GM18505 (cell line): ENCODE measurements at regions not wholly inside any gene's neighbourhood (a gene's known extent, or its start where the extent isn't known, plus 50 kb on each side); places are given as distances from the start of the nearest gene placed in this dataset.

Source experiments
- ATAC-seq: cut with Tn5 transposase; IDR thresholded peaks from one replicate; pipeline ENCODE4 v1.9.1; 2021; ENCODE audit not compliant: unreplicated experiment
- POLR2A ChIP-seq: IDR thresholded peaks from 4 replicates; pipeline ENCODE4 v1.6.1; 2011; ENCODE audit warnings: borderline replicate concordance; ENCODE audit not compliant: insufficient read depth, insufficient read length; ENCODE audit errors: extremely low read depth

DNA sequence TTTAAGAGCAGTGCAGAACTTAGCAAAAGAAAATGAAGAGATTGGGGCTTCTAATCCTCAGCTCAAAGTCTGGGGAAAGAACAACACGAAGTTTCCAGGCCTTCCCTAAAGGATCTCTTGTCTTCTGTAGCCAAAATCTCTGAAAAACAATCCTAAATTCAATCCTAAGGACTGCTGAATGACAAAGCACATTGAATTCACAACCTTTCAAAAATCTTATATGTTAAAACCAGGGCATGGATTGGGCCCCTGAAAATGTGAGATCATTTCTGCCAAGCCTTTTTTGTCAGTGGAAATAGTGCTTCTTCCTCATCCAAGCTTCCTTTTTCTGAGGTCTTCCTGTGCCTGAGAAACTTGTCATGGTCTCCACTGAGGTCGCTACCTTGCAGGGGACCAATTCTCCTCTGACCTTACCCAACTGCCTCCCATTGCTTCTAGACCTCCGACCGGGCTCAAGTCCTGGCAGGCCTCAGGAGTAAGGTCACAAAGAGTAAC is 126.2 kb upstream of the ARID1B start:
- no peak for ATAC-seq
- no peak for TF ChIP-seq POLR2A

DNA sequence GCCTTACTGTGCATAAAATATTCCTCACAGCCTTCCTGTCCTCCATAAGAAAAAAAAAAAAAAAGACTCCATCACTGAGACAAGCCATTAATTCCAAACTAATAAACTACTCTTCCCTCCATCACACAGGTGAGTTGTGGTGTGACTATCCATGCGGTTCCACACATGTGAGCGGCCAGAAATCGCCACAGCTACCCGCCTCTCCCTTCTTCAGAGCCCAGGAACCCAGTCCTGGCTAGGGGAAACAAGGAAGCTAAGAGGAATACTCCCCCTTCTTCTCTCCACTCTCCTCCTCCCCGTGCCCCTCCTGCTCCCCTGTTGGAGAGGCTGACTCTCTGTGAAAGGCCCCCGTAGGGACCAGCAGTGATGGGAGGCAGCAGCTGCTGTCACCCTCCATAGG is 128.6 kb upstream of the ARID1B start:
- TF ChIP-seq POLR2A, result no peak
- ATAC-seq, result no peak

GRCh38 chr6:156647991-156648390 is 129.2 kb upstream of the ARID1B start:
- TF ChIP-seq POLR2A, result no peak
- no peak for ATAC-seq

DNA sequence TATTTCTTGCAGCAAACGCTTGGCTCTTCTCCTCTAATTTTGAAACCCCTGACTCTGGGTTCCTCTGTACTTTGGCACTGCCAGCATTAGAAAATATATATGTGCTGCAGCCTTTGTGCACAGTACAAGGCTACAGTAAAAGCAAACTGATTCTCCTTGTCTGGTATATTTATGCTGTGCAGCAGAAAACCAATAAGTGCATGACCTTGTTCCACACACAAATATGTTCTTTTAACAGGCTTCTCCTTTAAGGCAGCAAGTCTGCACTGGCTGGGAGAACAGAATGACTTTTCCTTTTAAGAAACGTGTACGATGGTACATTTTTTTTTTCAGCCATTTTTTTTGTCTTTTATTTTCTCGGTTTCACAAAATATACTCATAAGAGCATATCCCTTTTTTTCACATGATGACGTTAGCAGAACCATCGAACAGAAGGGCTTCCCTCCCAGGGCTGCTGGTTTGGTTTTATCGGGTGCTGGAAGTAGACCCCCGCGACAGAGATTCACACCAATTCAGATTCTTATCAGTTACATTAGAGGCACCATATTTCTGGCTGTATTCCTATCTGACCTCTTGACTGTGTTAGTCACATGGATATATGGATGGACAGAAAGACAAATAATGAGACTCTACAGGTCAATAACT is 129.9 kb upstream of the ARID1B start:
- TF ChIP-seq POLR2A, result no peak
- ATAC-seq, result no peak

GRCh38 chr6:156646496-156646895 is 130.7 kb upstream of the ARID1B start:
- no peak for TF ChIP-seq POLR2A
- ATAC-seq, result no peak

DNA sequence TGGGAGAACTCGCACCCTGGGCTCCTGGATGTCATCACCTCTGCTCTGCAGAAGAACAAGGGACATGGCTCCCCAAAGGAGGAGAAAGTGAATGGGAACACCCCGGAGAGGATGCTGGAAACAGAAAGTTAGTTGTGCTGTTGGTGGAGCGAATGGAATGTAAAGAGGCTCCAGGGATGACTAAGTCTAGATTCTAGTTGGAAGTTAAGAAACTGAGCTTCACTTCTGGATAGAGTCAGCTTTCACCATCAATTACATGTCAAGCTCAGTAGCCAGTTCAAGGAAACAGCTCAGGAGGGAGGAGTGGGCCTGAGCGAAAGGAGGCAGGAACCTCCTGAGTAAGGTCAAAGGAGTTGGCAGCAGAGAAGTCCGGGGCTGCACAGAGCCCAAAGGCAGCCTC is 132.1 kb upstream of the ARID1B start:
- TF ChIP-seq POLR2A, result no peak
- no peak for ATAC-seq

GRCh38 chr6:156639009-156639721 is 138.0 kb upstream of the ARID1B start:
- no peak for TF ChIP-seq POLR2A

GRCh38 chr6:156638581-156638980 is 138.6 kb upstream of the ARID1B start:
- ATAC-seq, result no peak

More at GRCh38 chr6:156639009-156639721, 138.0 kb upstream of the ARID1B start:
- no peak for ATAC-seq

DNA sequence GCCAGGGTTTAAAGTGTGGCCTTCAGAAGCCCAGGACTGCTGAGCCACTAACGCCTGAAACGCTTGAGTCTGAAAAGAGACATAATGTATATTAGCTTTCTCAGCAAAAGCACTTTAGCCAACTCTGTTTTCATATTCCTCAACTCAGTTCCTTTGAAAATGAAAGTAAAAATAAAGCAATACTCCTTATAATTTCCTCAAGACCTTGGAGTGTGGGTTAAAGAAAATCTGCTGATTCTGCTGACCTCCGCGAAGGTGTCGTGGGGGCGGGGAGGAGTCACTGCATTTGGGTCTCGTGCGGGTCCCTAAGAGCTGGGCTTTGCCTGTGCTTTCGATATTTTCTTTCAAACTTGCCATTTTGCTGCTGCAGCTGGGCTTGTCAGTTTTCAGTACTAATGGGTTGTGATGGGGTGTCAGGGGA is 142.2 kb upstream of the ARID1B start:
- ATAC-seq, result no peak
- no peak for TF ChIP-seq POLR2A

More at GRCh38 chr6:156638581-156638980, 138.6 kb upstream of the ARID1B start:
- TF ChIP-seq POLR2A, result no peak

DNA sequence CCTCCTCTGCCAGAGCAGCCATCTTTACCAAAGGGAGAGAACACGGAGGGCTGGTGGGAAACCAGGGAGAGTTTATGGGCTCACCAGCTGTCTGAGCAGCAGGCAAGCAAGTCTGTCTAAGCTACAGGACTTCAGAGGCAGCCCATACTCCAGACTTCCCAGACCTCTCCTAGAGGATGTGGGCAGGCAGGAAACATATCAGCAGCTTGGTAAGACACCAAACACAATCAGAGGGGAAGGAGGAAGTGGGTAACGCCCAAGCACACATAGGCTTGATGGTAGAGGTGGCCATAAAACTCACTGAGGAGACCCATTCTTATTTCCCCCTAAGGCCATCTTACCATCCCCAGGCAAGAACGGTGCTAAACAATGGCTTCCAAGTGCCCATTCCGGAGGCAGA is 143.1 kb upstream of the ARID1B start:
- no peak for ATAC-seq
- TF ChIP-seq POLR2A, result no peak

DNA sequence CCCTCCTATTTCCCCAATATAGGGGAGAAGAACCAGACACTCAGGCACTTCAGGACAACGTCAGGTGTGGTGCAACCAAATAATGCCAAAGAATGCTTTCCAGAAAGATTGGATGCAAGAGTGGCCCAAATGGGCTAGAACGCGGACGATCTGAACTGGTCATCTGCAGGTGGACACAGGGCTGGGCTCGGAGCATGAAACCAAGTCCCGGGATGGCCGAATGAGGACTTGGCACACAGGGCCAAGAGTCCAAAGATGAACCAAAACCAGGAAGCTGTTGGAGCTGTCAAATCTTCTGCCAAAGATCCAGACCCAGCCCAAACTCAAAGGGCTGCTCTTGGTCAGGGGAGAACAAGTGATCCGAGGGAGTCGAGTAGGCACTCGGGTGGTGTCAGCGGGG is 143.9 kb upstream of the ARID1B start:
- ATAC-seq, result no peak
- no peak for TF ChIP-seq POLR2A

- no peak for ATAC-seq
- no peak for TF ChIP-seq POLR2A
Observed at GRCh38 chr6:156630613-156631302, 146.4 kb upstream of the ARID1B start.

GRCh38 chr6:156628805-156629204 is 148.4 kb upstream of the ARID1B start:
- no peak for TF ChIP-seq POLR2A
- ATAC-seq, result no peak
